ACC112 (cell line): ENCODE measurements at regions not wholly inside any gene's neighbourhood (a gene's known extent, or its start where the extent isn't known, plus 50 kb on each side); places are given as distances from the start of the nearest gene placed in this dataset.
"Not testable (repeated sequence)": the region's sequence is repeated elsewhere in the genome, so short reads cannot be mapped to it uniquely, and the experiment has no call there.

ENCODE experiments used
- H2AFZ ChIP-seq: fragments of 200-600 bp; sonication (generic); one replicate; pipeline ENCODE4 v1.6.0; 2017; ENCODE audit warnings: antibody characterized with exemption, low read length; ENCODE audit not compliant: unreplicated experiment
- H3K27ac ChIP-seq: fragments of 200-600 bp; sonication (generic); 2 replicates; pipeline ENCODE4 v1.5.1; 2014; ENCODE audit warnings: low read depth, mild to moderate bottlenecking, antibody characterized with exemption, low read length, moderate library complexity
- H3K27me3 ChIP-seq: fragments of 200-600 bp; sonication (generic); 2 replicates; pipeline ENCODE4 v1.6.1; 2014; ENCODE audit warnings: mild to moderate bottlenecking, antibody characterized with exemption, low read length, moderate library complexity, mixed read lengths; ENCODE audit not compliant: insufficient read depth
- H3K36me3 ChIP-seq: fragments of 200-600 bp; sonication (generic); 2 replicates; pipeline ENCODE4 v1.6.1; 2016; ENCODE audit warnings: mild to moderate bottlenecking, antibody characterized with exemption, low read length, moderate library complexity, mixed read lengths; ENCODE audit not compliant: insufficient read depth
- H3K4me1 ChIP-seq: fragments of 200-600 bp; sonication (generic); one replicate; pipeline ENCODE4 v1.6.1; 2016; ENCODE audit warnings: low read length, mixed read lengths; ENCODE audit not compliant: insufficient read depth, unreplicated experiment, control insufficient read depth
- H3K4me3 ChIP-seq: fragments of 200-600 bp; sonication (generic); 2 replicates; pipeline ENCODE4 v1.5.1; 2014; ENCODE audit warnings: mild to moderate bottlenecking, low read depth, low read length
- H3K79me2 ChIP-seq: fragments of 200-600 bp; sonication (generic); one replicate; pipeline ENCODE4 v1.6.0; 2016; ENCODE audit warnings: low read length; ENCODE audit not compliant: control insufficient read depth, unreplicated experiment, insufficient read depth

GRCh38 chr12:83320350-83320749 lies 633.6 kb downstream of the TMTC2 start:
- Histone ChIP-seq H3K4me3 (no peak overlapping the region), H2AFZ (no peak overlapping the region), H3K79me2 (no peaks in the 10 kb centered on the region), H3K4me1 (no peaks in the 10 kb centered on the region), H3K27me3 (no peaks in the 10 kb centered on the region), H3K36me3 (no peaks in the 10 kb centered on the region), H3K27ac (no peak overlapping the region)

- H3K27ac ChIP-seq, result no peak overlapping the region
- H2AFZ ChIP-seq, result no peak overlapping the region
- no peaks in the 10 kb centered on the region for H3K4me1 ChIP-seq
- no peaks in the 10 kb centered on the region for H3K36me3 ChIP-seq
- no peak overlapping the region for H3K4me3 ChIP-seq
- H3K27me3 ChIP-seq, result no peaks in the 10 kb centered on the region
- no peaks in the 10 kb centered on the region for H3K79me2 ChIP-seq
Measured at GRCh38 chr12:83318386-83319098, 631.8 kb downstream of the TMTC2 start.

- H3K4me1 ChIP-seq, result no peaks in the 10 kb centered on the region
- H3K36me3 ChIP-seq, result no peaks in the 10 kb centered on the region
- no peaks in the 10 kb centered on the region for H3K79me2 ChIP-seq
- H2AFZ ChIP-seq, result no peak overlapping the region
- no peaks in the 10 kb centered on the region for H3K27me3 ChIP-seq
- no peak overlapping the region for H3K27ac ChIP-seq
- no peak overlapping the region for H3K4me3 ChIP-seq
Measured at GRCh38 chr12:83317595-83317994, 630.9 kb downstream of the TMTC2 start.

- H2AFZ ChIP-seq, result no peak overlapping the region
Measured at GRCh38 chr12:83313827-83314226, 627.1 kb downstream of the TMTC2 start.

GRCh38 chr12:83313322-83313721 lies 626.6 kb downstream of the TMTC2 start:
- no peaks in the 10 kb centered on the region for H3K79me2 ChIP-seq
- H3K27ac ChIP-seq, result no peak overlapping the region
- H3K27me3 ChIP-seq, result no peaks in the 10 kb centered on the region
- no peak overlapping the region for H2AFZ ChIP-seq
- H3K4me3 ChIP-seq, result no peak overlapping the region
- H3K4me1 ChIP-seq, result no peaks in the 10 kb centered on the region
- H3K36me3 ChIP-seq, result no peaks in the 10 kb centered on the region

More at GRCh38 chr12:83313827-83314226, 627.1 kb downstream of the TMTC2 start:
- Histone ChIP-seq H3K4me3 (no peak overlapping the region), H3K36me3 (no peaks in the 10 kb centered on the region), H3K27me3 (no peaks in the 10 kb centered on the region), H3K27ac (no peak overlapping the region), H3K4me1 (no peaks in the 10 kb centered on the region), H3K79me2 (no peaks in the 10 kb centered on the region)

GRCh38 chr12:83276904-83277303 lies 590.2 kb downstream of the TMTC2 start:
- Histone ChIP-seq H3K4me3 (no peak overlapping the region), H3K36me3 (no peaks in the 10 kb centered on the region), H2AFZ (no peak overlapping the region), H3K79me2 (no peaks in the 10 kb centered on the region), H3K27me3 (no peaks in the 10 kb centered on the region), H3K27ac (no peak overlapping the region), H3K4me1 (no peaks in the 10 kb centered on the region)

GRCh38 chr12:83271201-83271600 lies 584.5 kb downstream of the TMTC2 start:
- H3K4me1 ChIP-seq, result no peaks in the 10 kb centered on the region

GRCh38 chr12:83265808-83266207 lies 579.1 kb downstream of the TMTC2 start:
- Histone ChIP-seq H2AFZ (no peak overlapping the region), H3K36me3 (no peaks in the 10 kb centered on the region), H3K27me3 (no peaks in the 10 kb centered on the region), H3K79me2 (no peaks in the 10 kb centered on the region), H3K27ac (no peak overlapping the region), H3K4me1 (no peaks in the 10 kb centered on the region), H3K4me3 (no peak overlapping the region)

More at GRCh38 chr12:83271201-83271600, 584.5 kb downstream of the TMTC2 start:
- Histone ChIP-seq H2AFZ (no peak overlapping the region), H3K27me3 (no peaks in the 10 kb centered on the region), H3K27ac (no peak overlapping the region), H3K4me3 (no peak overlapping the region), H3K79me2 (no peaks in the 10 kb centered on the region), H3K36me3 (no peaks in the 10 kb centered on the region)

- no peaks in the 10 kb centered on the region for H3K36me3 ChIP-seq
- no peak overlapping the region for H2AFZ ChIP-seq
- H3K79me2 ChIP-seq, result no peaks in the 10 kb centered on the region
- H3K4me1 ChIP-seq, result no peaks in the 10 kb centered on the region
- no peak overlapping the region for H3K27ac ChIP-seq
- no peak overlapping the region for H3K4me3 ChIP-seq
- no peaks in the 10 kb centered on the region for H3K27me3 ChIP-seq
Measured at GRCh38 chr12:83261998-83262397, 575.3 kb downstream of the TMTC2 start.

- not testable (repeated sequence) for H3K27ac ChIP-seq, H2AFZ ChIP-seq, H3K4me1 ChIP-seq, H3K36me3 ChIP-seq, H3K27me3 ChIP-seq, H3K79me2 ChIP-seq, H3K4me3 ChIP-seq
Measured at GRCh38 chr12:83260126-83260525, 573.4 kb downstream of the TMTC2 start.

- Histone ChIP-seq H3K4me1 (no peaks in the 10 kb centered on the region), H3K36me3 (no peaks in the 10 kb centered on the region), H3K79me2 (no peaks in the 10 kb centered on the region), H3K4me3 (no peak overlapping the region), H2AFZ (no peak overlapping the region), H3K27ac (no peak overlapping the region), H3K27me3 (no peaks in the 10 kb centered on the region)
Measured at GRCh38 chr12:83257726-83258125, 571.0 kb downstream of the TMTC2 start.
